LNCAP (cell line): ENCODE measurements at regions not wholly inside any gene's neighbourhood (a gene's known extent, or its start where the extent isn't known, plus 50 kb on each side); places are given as distances from the start of the nearest gene placed in this dataset.

Experiments used
- TF ChIP-seq, protein P1 (sequence below): fragments of 450-650 bp; IDR thresholded peaks from 2 replicates; pipeline ENCODE4 v1.5.1; 2017; ENCODE audit warnings: mild to moderate bottlenecking

DNA sequence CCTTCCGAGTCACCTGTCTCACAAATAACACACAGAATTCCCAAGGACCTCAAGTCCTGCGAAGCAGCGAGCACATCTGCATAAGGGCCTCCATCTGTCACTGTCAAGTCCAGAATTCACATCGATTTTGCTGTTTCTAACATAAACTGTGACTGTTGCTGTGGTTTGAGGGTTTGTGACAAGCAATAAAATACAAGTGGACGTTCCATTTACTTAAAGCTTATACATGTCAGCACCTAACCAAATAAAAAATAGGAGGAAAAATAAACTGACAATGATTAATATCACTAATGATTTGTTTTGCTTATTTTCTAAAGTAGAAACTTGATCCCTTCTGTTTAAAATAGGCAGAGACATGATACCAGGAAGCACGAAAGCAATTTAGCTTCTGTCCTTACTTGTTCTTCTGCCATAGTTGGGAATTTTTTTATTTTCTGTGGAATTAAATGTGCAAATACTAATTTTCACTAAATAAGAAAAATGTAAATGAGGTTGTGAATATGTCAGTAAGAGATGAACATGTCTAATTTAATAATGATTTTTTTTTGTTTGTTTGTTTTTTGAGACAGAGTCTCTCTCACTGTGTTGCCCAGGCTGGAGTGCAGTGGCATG lies 279.1 kb downstream of the FGF9 start:
- TF ChIP-seq, protein P1, sequence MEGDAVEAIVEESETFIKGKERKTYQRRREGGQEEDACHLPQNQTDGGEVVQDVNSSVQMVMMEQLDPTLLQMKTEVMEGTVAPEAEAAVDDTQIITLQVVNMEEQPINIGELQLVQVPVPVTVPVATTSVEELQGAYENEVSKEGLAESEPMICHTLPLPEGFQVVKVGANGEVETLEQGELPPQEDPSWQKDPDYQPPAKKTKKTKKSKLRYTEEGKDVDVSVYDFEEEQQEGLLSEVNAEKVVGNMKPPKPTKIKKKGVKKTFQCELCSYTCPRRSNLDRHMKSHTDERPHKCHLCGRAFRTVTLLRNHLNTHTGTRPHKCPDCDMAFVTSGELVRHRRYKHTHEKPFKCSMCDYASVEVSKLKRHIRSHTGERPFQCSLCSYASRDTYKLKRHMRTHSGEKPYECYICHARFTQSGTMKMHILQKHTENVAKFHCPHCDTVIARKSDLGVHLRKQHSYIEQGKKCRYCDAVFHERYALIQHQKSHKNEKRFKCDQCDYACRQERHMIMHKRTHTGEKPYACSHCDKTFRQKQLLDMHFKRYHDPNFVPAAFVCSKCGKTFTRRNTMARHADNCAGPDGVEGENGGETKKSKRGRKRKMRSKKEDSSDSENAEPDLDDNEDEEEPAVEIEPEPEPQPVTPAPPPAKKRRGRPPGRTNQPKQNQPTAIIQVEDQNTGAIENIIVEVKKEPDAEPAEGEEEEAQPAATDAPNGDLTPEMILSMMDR, result no peak

DNA sequence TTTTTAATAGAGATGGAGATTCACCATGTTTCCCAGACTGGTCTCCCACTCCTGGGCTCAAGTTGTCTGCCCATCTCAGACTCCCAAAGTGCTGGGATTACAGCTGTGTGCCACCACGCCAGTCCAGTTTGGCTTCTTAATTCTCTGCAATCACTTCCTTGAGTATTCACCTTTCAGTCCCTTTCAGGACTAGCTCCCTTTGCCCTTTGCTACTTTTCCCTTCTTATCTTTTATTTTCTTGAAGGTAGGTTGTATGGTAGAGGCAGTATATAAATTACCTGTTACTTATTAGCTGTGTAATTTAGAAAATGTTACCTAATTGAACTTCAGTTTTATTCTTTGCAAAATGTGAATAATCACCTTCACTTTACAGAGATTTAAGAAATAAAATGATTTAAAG lies 285.8 kb downstream of the FGF9 start:
- TF ChIP-seq, protein P1, result no peak

DNA sequence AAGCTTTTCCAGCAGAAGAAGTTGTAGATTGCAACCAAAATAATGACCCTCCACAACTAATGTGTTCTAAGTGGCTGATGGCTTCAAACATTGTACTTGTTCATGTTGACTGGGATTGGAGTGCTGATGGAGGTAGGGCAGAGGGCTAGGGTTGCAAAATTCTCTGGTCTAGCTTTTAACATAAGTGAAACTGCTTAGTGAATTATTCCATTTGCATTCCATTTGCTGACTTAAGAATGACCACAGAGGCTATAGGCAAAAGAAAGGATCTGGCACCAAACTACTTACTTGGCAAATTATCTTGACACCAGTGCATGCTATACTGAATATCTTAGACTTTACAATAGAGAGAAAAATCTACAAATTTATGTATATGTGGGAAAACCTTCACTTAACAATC lies 287.0 kb downstream of the FGF9 start:
- TF ChIP-seq, protein P1, result no peak

DNA sequence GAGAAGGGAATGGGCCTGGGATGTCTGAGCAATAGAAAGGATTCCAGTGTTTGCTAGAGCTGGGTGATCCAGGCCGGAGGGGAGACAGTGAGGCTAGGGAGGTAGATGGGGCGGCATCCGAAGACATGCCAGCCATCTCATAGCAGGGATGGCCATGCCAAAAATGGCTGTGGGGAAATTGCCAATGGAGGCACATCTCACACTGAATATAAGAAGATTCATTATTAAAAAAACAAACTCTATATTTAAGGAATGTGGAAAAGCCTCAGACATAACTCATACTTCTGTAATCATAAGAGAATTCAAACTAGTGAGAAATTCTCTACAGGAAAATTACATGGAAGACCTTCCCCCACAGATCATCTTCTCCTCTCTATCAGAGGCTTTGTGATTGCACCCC lies 289.2 kb downstream of the FGF9 start:
- TF ChIP-seq, protein P1, result no peak

DNA sequence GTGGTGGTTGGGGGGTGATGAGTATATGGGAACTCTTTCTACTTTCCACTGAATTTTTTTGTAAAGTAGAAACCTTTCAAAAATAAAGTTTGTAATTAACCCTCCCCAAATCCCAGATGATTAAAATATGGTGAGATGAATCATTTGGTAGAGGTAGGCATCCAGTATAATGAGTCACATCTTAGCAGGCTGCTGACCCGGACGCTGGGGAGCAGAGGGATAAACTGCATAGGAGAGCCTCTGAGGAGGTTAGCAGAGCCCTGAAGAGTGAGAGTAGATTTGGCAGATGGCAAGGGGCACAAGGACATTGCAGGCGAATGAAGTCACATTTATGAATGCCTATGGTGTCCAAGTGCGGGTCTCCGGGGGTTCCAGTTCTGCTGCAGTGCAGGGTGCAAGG lies 293.8 kb downstream of the FGF9 start:
- TF ChIP-seq, protein P1, result no peak

DNA sequence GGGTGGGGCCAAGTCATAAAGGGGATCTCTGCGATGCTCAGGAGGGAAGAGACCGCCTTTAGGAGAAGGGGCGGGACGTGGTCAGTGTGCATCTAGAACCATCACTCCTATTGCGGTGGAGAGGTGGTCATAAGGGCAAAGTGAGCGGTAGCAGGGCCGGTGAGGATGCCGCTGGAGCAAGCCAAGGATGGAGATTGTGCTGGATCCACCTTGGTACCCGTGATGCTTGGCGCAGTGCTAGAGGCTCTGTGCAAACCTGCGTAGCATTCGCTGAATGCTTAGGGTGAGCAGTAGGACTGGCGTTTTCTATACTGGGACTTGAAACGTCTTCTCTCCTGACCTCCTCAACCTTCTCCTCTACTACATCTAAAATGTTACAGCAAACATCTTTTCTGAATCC lies 294.2 kb downstream of the FGF9 start:
- TF ChIP-seq, protein P1, result no peak

DNA sequence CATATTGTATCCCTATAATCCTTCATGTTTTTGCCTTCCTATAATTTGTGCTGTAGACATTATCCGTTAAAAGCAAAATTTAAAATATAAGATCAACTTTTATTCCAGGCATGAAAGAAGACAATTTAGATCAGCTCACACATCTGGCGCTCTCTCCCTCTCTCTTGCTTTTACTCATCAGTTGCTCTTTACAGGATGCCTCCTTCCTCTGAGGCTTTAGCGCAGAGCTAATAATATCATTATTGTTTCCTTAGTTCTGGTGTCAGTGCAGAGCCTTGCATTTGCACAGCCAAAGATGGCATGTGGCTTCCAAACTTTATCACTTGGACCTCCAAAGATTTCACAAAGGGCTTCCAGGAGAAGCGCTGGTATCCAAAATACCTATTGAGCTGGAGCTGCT lies 295.1 kb downstream of the FGF9 start:
- TF ChIP-seq, protein P1, result no peak

DNA sequence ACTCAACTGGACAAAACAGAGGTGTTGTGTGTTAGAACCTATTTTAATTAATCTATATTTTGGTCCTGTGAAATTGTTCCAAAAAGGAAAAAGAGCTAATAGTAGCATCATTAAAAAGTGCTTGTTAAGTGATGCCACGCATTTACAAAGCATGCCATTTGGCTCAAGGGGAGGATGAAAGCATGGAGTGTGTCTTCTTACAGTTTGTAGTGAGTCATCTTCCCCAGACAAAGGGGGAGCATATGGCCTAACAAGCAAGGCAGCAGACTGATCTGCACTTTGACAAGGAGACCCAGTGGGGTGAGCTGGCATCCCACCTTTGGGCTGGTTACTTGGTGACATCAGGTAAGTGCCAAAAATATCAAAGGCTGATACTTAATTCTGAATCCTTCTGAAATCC lies 297.0 kb downstream of the FGF9 start:
- TF ChIP-seq, protein P1, result no peak
